Trophoblast cell (in vitro differentiated cells and primary cell): ENCODE measurements at regions not wholly inside any gene's neighbourhood (a gene's known extent, or its start where the extent isn't known, plus 50 kb on each side); places are given as distances from the start of the nearest gene placed in this dataset.

Experiments used
- DNase-seq, 2 donors: peaks; one replicate each; pipeline ENCODE4 v3.0.0-alpha.2; 2016
- H2AFZ ChIP-seq: 2 replicates; pipeline ENCODE4 v1.6.1; 2013; ENCODE audit warnings: low read length, moderate library complexity, mild to moderate bottlenecking; ENCODE audit not compliant: insufficient read depth, poor library complexity
- H2AK5ac ChIP-seq: 2 replicates; pipeline ENCODE4 v1.6.1; 2013; ENCODE audit warnings: mild to moderate bottlenecking, low read length
- H2BK120ac ChIP-seq: 2 replicates; pipeline ENCODE4 v1.6.1; 2013; ENCODE audit warnings: low read length, mild to moderate bottlenecking, moderate library complexity; ENCODE audit not compliant: insufficient read depth, poor library complexity
- H2BK12ac ChIP-seq: 2 replicates; pipeline ENCODE4 v1.6.1; 2013; ENCODE audit warnings: mild to moderate bottlenecking, low read length, moderate library complexity
- H2BK5ac ChIP-seq: 2 replicates; pipeline ENCODE4 v1.6.1; 2013; ENCODE audit warnings: low read length, low read depth, moderate library complexity, mild to moderate bottlenecking; ENCODE audit not compliant: poor library complexity
- H3K14ac ChIP-seq: 2 replicates; pipeline ENCODE4 v1.6.1; 2013; ENCODE audit warnings: mild to moderate bottlenecking, low read length
- H3K18ac ChIP-seq: 2 replicates; pipeline ENCODE4 v1.6.1; 2013; ENCODE audit warnings: mild to moderate bottlenecking, low read length
- H3K23ac ChIP-seq: 2 replicates; pipeline ENCODE4 v1.6.1; 2013; ENCODE audit warnings: low read length
- H3K27ac ChIP-seq: 2 replicates; pipeline ENCODE4 v1.5.1; 2013; ENCODE audit warnings: low read depth, mild to moderate bottlenecking, inconsistent platforms, low read length, moderate library complexity
- H3K27me3 ChIP-seq: 2 replicates; pipeline ENCODE4 v1.6.1; 2013; ENCODE audit warnings: inconsistent platforms, mild to moderate bottlenecking, low read length, moderate library complexity; ENCODE audit not compliant: insufficient read depth
- H3K36me3 ChIP-seq, 2 experiments: 1 replicate in 1 of 2; 2 replicates in 1 of 2; pipeline ENCODE4 v1.6.1; 2013; ENCODE audit warnings: low read length in 2 of 2, mild to moderate bottlenecking in 2 of 2, moderate library complexity in 1 of 2; ENCODE audit not compliant: insufficient read depth in 2 of 2, control insufficient read depth in 1 of 2
- H3K4ac ChIP-seq: 2 replicates; pipeline ENCODE4 v1.6.1; 2013; ENCODE audit warnings: low read depth, mild to moderate bottlenecking, low read length, moderate library complexity
- H3K4me1 ChIP-seq, 2 experiments: 1 replicate in 1 of 2; 2 replicates in 1 of 2; pipeline ENCODE4 v1.6.1; 2013; ENCODE audit warnings: low read length in 2 of 2, mild to moderate bottlenecking in 2 of 2, moderate library complexity in 1 of 2; ENCODE audit not compliant: insufficient read depth in 2 of 2, control insufficient read depth in 1 of 2
- H3K4me2 ChIP-seq: 2 replicates; pipeline ENCODE4 v1.6.1; 2013; ENCODE audit warnings: inconsistent platforms, mild to moderate bottlenecking, low read length, moderate library complexity
- H3K4me3 ChIP-seq: 2 replicates; pipeline ENCODE4 v1.5.1; 2013; ENCODE audit warnings: mild to moderate bottlenecking, low read depth, low read length, inconsistent platforms
- H3K79me1 ChIP-seq: one replicate; pipeline ENCODE4 v1.6.1; 2013; ENCODE audit warnings: low read length
- H3K79me2 ChIP-seq: 2 replicates; pipeline ENCODE4 v1.6.1; 2013; ENCODE audit warnings: low read length, mild to moderate bottlenecking; ENCODE audit not compliant: control insufficient read depth, insufficient read depth, poor library complexity
- H3K9ac ChIP-seq: 2 replicates; pipeline ENCODE4 v1.6.1; 2013; ENCODE audit warnings: mild to moderate bottlenecking, low read length
- H3K9me3 ChIP-seq: 2 replicates; pipeline ENCODE4 v1.6.1; 2013; ENCODE audit warnings: low read depth, mild to moderate bottlenecking, control low read depth, inconsistent platforms, low read length; ENCODE audit not compliant: insufficient read depth
- H4K12ac ChIP-seq: 2 replicates; pipeline ENCODE4 v1.6.1; 2013; ENCODE audit warnings: low read depth, mild to moderate bottlenecking, low read length, moderate library complexity
- H4K8ac ChIP-seq: 2 replicates; pipeline ENCODE4 v1.6.1; 2013; ENCODE audit warnings: low read depth, mild to moderate bottlenecking, low read length, moderate library complexity
- H4K91ac ChIP-seq: one replicate; pipeline ENCODE4 v1.6.1; 2013; ENCODE audit warnings: low read depth, mild to moderate bottlenecking, low read length, moderate library complexity
- WGBS: extraction: QIAGEN DNeasy Blood & Tissue Kit; methylation state at CpG from one replicate; pipeline ENCODE4 v1.1.7; 2013; ENCODE audit warnings: missing lambda C conversion rate; ENCODE audit not compliant: insufficient read length, insufficient coverage; ENCODE audit errors: extremely low coverage; 5-methylcytosine and 5-hydroxymethylcytosine counted together

GRCh38 chr10:118537623-118538022 lies 57.8 kb downstream of the PRLHR start:
- DNase-seq, result no peak
- Histone ChIP-seq H3K79me1 (no peaks in the 10 kb centered on the region), H4K91ac (no peak overlapping the region), H4K8ac (no peak overlapping the region), H3K36me3 (no peaks in the 10 kb centered on the region), H3K4me3 (no peak overlapping the region), H3K4me1 (no peaks in the 10 kb centered on the region), H3K4ac (no peak overlapping the region), H3K9ac (no peak overlapping the region), H3K27me3 (no peaks in the 10 kb centered on the region), H2AFZ (no peak overlapping the region), H4K12ac (no peak overlapping the region), H3K9me3 (peaks cover 2% of the 10 kb centered on the region), H2BK5ac (no peak overlapping the region), H3K27ac (no peak overlapping the region), H3K18ac (no peak overlapping the region), H3K23ac (no peak overlapping the region), H2BK120ac (no peak overlapping the region), H2AK5ac (no peak overlapping the region), H2BK12ac (no peak overlapping the region), H3K14ac (no peak overlapping the region), H3K4me2 (no peak overlapping the region), H3K79me2 (no peaks in the 10 kb centered on the region)
- no CpG with 5 or more reads among the region's 1 CpG for WGBS

GRCh38 chr10:118534136-118534535 lies 61.3 kb downstream of the PRLHR start:
- H3K23ac ChIP-seq, result no peak overlapping the region
- no peak overlapping the region for H3K9ac ChIP-seq
- H2AK5ac ChIP-seq, result no peak overlapping the region
- H4K8ac ChIP-seq, result no peak overlapping the region
- no peak overlapping the region for H3K4me2 ChIP-seq
- H3K36me3 ChIP-seq, result no peaks in the 10 kb centered on the region
- H3K4me1 ChIP-seq, result no peaks in the 10 kb centered on the region
- no peak overlapping the region for H3K4me3 ChIP-seq
- no CpG with 5 or more reads among the region's 3 CpGs for WGBS
- H2BK5ac ChIP-seq, result no peak overlapping the region
- no peak overlapping the region for H4K91ac ChIP-seq
- H3K79me2 ChIP-seq, result no peaks in the 10 kb centered on the region
- no peak overlapping the region for H3K27ac ChIP-seq
- H2AFZ ChIP-seq, result no peak overlapping the region
- H2BK12ac ChIP-seq, result no peak overlapping the region
- H3K18ac ChIP-seq, result no peak overlapping the region
- no peak overlapping the region for H2BK120ac ChIP-seq
- no peaks in the 10 kb centered on the region for H3K79me1 ChIP-seq
- no peak for DNase-seq
- no peak overlapping the region for H3K14ac ChIP-seq
- no peak overlapping the region for H4K12ac ChIP-seq
- H3K27me3 ChIP-seq, result no peaks in the 10 kb centered on the region
- H3K4ac ChIP-seq, result no peak overlapping the region
- no peaks in the 10 kb centered on the region for H3K9me3 ChIP-seq

DNA sequence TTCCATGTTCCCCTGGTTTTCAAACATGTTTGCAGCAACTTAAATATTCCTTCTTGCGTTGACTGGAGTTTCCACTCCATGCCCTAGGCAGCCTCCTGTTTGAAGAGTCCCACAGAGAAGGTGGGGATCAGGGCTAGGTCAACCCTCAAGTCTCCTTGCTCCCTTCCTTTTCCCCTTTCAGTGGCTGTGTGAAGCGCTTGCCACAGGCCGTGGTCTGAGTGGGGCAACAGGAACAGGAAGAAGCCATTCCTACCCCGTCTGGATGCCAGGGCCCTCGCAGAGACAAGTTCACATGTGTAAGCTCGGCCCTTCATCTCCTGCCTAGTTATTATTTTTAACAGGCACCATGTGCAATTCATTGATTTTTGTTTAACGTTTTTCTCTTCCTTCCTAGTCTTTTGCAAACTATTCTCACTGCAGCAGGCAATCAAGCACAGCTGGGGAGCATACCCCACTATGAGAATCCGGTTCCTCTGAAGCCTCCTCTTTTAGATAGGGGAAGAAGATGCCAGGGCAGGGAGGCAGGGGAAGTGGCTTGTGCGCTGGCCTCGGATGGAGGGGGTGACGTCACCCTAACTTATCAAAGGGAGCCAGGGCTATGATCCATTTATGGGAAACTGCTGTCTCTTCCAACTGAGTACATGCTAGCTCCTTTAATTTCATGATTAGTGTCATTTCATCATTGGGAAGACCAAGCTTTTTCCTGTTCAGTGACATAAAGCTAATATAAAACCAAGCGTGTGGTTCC lies 64.2 kb downstream of the PRLHR start:
- Histone ChIP-seq H4K12ac (no peak overlapping the region), H3K36me3 (no peaks in the 10 kb centered on the region), H2BK120ac (no peak overlapping the region), H2AFZ (no peak overlapping the region), H3K9ac (no peak overlapping the region), H4K91ac (no peak overlapping the region), H3K18ac (no peak overlapping the region), H2BK12ac (no peak overlapping the region), H2BK5ac (no peak overlapping the region), H3K79me1 (no peaks in the 10 kb centered on the region), H4K8ac (no peak overlapping the region), H3K4ac (no peak overlapping the region), H3K79me2 (no peaks in the 10 kb centered on the region), H3K4me3 (no peak overlapping the region), H3K4me2 (no peak overlapping the region), H2AK5ac (no peak overlapping the region), H3K9me3 (no peaks in the 10 kb centered on the region), H3K4me1 (no peaks in the 10 kb centered on the region), H3K14ac (no peak overlapping the region), H3K27me3 (no peaks in the 10 kb centered on the region), H3K27ac (no peak overlapping the region), H3K23ac (no peak overlapping the region)
- no CpG with 5 or more reads among the region's 12 CpGs for WGBS
- no peak for DNase-seq

- no peaks in the 10 kb centered on the region for H3K79me2 ChIP-seq
- H2BK120ac ChIP-seq, result no peak overlapping the region
- no peaks in the 10 kb centered on the region for H3K27me3 ChIP-seq
- H4K12ac ChIP-seq, result no peak overlapping the region
- H3K79me1 ChIP-seq, result no peaks in the 10 kb centered on the region
- no peak overlapping the region for H3K4me3 ChIP-seq
- no peak overlapping the region for H3K14ac ChIP-seq
- no CpG with 5 or more reads among the region's 6 CpGs for WGBS
- no peak overlapping the region for H4K91ac ChIP-seq
- H2AK5ac ChIP-seq, result no peak overlapping the region
- H3K18ac ChIP-seq, result no peak overlapping the region
- no peak overlapping the region for H4K8ac ChIP-seq
- H3K4ac ChIP-seq, result no peak overlapping the region
- H3K4me1 ChIP-seq, result no peaks in the 10 kb centered on the region
- H3K4me2 ChIP-seq, result no peak overlapping the region
- no peak overlapping the region for H3K23ac ChIP-seq
- DNase-seq, result no peak
- no peak overlapping the region for H2AFZ ChIP-seq
- H3K36me3 ChIP-seq, result no peaks in the 10 kb centered on the region
- no peak overlapping the region for H3K9ac ChIP-seq
- H3K27ac ChIP-seq, result no peak overlapping the region
- no peaks in the 10 kb centered on the region for H3K9me3 ChIP-seq
- no peak overlapping the region for H2BK12ac ChIP-seq
- no peak overlapping the region for H2BK5ac ChIP-seq
Observed at GRCh38 chr10:118528426-118528825, 67.0 kb downstream of the PRLHR start.
